H9 (cell line): ENCODE measurements at regions not wholly inside any gene's neighbourhood (a gene's known extent, or its start where the extent isn't known, plus 50 kb on each side); places are given as distances from the start of the nearest gene placed in this dataset.

ENCODE experiments used
- DNase-seq: peaks from one replicate; pipeline ENCODE4 v3.0.0-alpha.2; 2017
- H2AFZ ChIP-seq: one replicate; pipeline ENCODE4 v1.6.1; 2013; ENCODE audit warnings: mild to moderate bottlenecking, low read length, control low read depth, moderate library complexity
- H2AK5ac ChIP-seq: 2 replicates; pipeline ENCODE4 v1.6.1; 2013; ENCODE audit warnings: low read length, control low read depth, mixed read lengths; ENCODE audit not compliant: insufficient read length
- H2BK120ac ChIP-seq: one replicate; pipeline ENCODE4 v1.6.1; 2013; ENCODE audit warnings: low read depth, mild to moderate bottlenecking, low read length, control low read depth, inconsistent platforms; ENCODE audit not compliant: poor library complexity, severe bottlenecking
- H2BK12ac ChIP-seq: 2 replicates; pipeline ENCODE4 v1.6.1; 2013; ENCODE audit warnings: low read length, control low read depth, mixed read lengths, low read depth; ENCODE audit not compliant: insufficient read length
- H2BK15ac ChIP-seq: 2 replicates; pipeline ENCODE4 v1.6.1; 2013; ENCODE audit warnings: low read depth, low read length, control low read depth
- H2BK20ac ChIP-seq: one replicate; pipeline ENCODE4 v1.6.1; 2013; ENCODE audit warnings: low read depth, mild to moderate bottlenecking, low read length, control low read depth, inconsistent platforms; ENCODE audit not compliant: poor library complexity, severe bottlenecking
- H2BK5ac ChIP-seq: 2 replicates; pipeline ENCODE4 v1.6.1; 2013; ENCODE audit warnings: low read length, control low read depth, mixed read lengths; ENCODE audit not compliant: insufficient read length
- H3K14ac ChIP-seq: 2 replicates; pipeline ENCODE4 v1.6.1; 2013; ENCODE audit warnings: low read length, control low read depth; ENCODE audit not compliant: insufficient read depth
- H3K18ac ChIP-seq: 2 replicates; pipeline ENCODE4 v1.6.1; 2013; ENCODE audit warnings: low read depth, mild to moderate bottlenecking, mixed read lengths, low read length, control low read depth; ENCODE audit not compliant: insufficient read length
- H3K23ac ChIP-seq: 2 replicates; pipeline ENCODE4 v1.6.1; 2013; ENCODE audit warnings: low read length, control low read depth, mixed read lengths, low read depth; ENCODE audit not compliant: insufficient read length
- H3K23me2 ChIP-seq: 2 replicates; pipeline ENCODE4 v1.6.1; 2013; ENCODE audit warnings: low read depth, mild to moderate bottlenecking, mixed read lengths, low read length, control low read depth; ENCODE audit not compliant: insufficient read length, poor library complexity, severe bottlenecking
- H3K27ac ChIP-seq: 2 replicates; pipeline ENCODE4 v1.5.1; 2013; ENCODE audit warnings: low read length, control low read depth, mixed read lengths, low read depth; ENCODE audit not compliant: insufficient read length
- H3K27me3 ChIP-seq: 2 replicates; pipeline ENCODE4 v1.6.1; 2013; ENCODE audit warnings: low read length, control low read depth, inconsistent platforms; ENCODE audit not compliant: insufficient read depth
- H3K4ac ChIP-seq: 2 replicates; pipeline ENCODE4 v1.6.1; 2013; ENCODE audit warnings: low read depth, mild to moderate bottlenecking, control low read depth, inconsistent platforms, low read length, moderate library complexity
- H3K4me1 ChIP-seq: 2 replicates; pipeline ENCODE4 v1.6.1; 2013; ENCODE audit warnings: low read length, control low read depth, inconsistent platforms; ENCODE audit not compliant: insufficient read depth
- H3K4me2 ChIP-seq: 2 replicates; pipeline ENCODE4 v1.6.1; 2013; ENCODE audit warnings: low read length, control low read depth, mixed read lengths; ENCODE audit not compliant: insufficient read length, insufficient read depth
- H3K56ac ChIP-seq: 2 replicates; pipeline ENCODE4 v1.6.1; 2013; ENCODE audit warnings: low read depth, mild to moderate bottlenecking, mixed read lengths, low read length, control low read depth; ENCODE audit not compliant: insufficient read length
- H3K79me1 ChIP-seq: 2 replicates; pipeline ENCODE4 v1.6.1; 2013; ENCODE audit warnings: low read depth, mild to moderate bottlenecking, moderate library complexity, low read length, control low read depth, inconsistent platforms; ENCODE audit not compliant: insufficient read depth, poor library complexity, severe bottlenecking
- H3K79me2 ChIP-seq: 2 replicates; pipeline ENCODE4 v1.6.1; 2013; ENCODE audit warnings: low read length, control low read depth, inconsistent platforms; ENCODE audit not compliant: insufficient read depth
- H3K9ac ChIP-seq: 2 replicates; pipeline ENCODE4 v1.6.1; 2013; ENCODE audit warnings: low read length, control low read depth, mixed read lengths; ENCODE audit not compliant: insufficient read length; ENCODE audit errors: extremely low read depth
- H3K9me3 ChIP-seq: one replicate; pipeline ENCODE4 v1.6.1; 2013; ENCODE audit warnings: low read depth, low read length, inconsistent platforms; ENCODE audit not compliant: control insufficient read depth
- H3T11ph ChIP-seq: one replicate; pipeline ENCODE4 v1.6.1; 2013; ENCODE audit warnings: mild to moderate bottlenecking, low read length, control low read depth, inconsistent platforms
- H4K20me1 ChIP-seq: one replicate; pipeline ENCODE4 v1.6.1; 2013; ENCODE audit not compliant: control insufficient read depth, insufficient read length, insufficient read depth
- H4K5ac ChIP-seq: 2 replicates; pipeline ENCODE4 v1.6.1; 2013; ENCODE audit warnings: low read depth, mild to moderate bottlenecking, mixed read lengths, low read length, control low read depth; ENCODE audit not compliant: insufficient read length
- H4K8ac ChIP-seq: replicated peaks from 2 replicates; pipeline ENCODE4 v1.6.1; 2013; ENCODE audit warnings: low read length, control low read depth, mixed read lengths, low read depth; ENCODE audit not compliant: insufficient read length
- H4K91ac ChIP-seq: 2 replicates; pipeline ENCODE4 v1.6.1; 2013; ENCODE audit warnings: low read depth, mild to moderate bottlenecking, moderate library complexity, mixed read lengths, low read length, control low read depth; ENCODE audit not compliant: insufficient read length
- H3K27ac Mint-ChIP-seq, 3 experiments: 2 replicates in 2 of 3; 3 replicates in 1 of 3; pipeline ENCODE4 v1.8.0; 2020 to 2021; ENCODE audit warnings: mixed read lengths in 3 of 3, mild to moderate bottlenecking in 1 of 3, moderate library complexity in 1 of 3
- H3K27me3 Mint-ChIP-seq: 2 replicates; pipeline ENCODE4 v1.8.0; 2021; ENCODE audit warnings: low read depth, mild to moderate bottlenecking, moderate library complexity, mixed read lengths
- H3K36me3 Mint-ChIP-seq, 3 experiments: 2 replicates in 2 of 3; 3 replicates in 1 of 3; pipeline ENCODE4 v1.8.0; 2020 to 2021; ENCODE audit warnings: low read depth in 3 of 3, mixed read lengths in 3 of 3; ENCODE audit not compliant: insufficient read depth in 1 of 3
- H3K4me1 Mint-ChIP-seq, 2 experiments: 2 replicates each; pipeline ENCODE4 v1.8.0; 2020; ENCODE audit warnings: mixed read lengths in 2 of 2
- H3K4me3 Mint-ChIP-seq, 2 experiments: 2 replicates in 1 of 2; 3 replicates in 1 of 2; pipeline ENCODE4 v1.8.0; 2020 to 2021; ENCODE audit warnings: mild to moderate bottlenecking in 2 of 2, mixed read lengths in 2 of 2, moderate library complexity in 1 of 2
- H3K9me3 Mint-ChIP-seq, 2 experiments: 2 replicates in 1 of 2; 3 replicates in 1 of 2; pipeline ENCODE4 v1.8.0; 2020; ENCODE audit warnings: mild to moderate bottlenecking in 2 of 2, mixed read lengths in 2 of 2, moderate library complexity in 1 of 2
- WGBS: extraction: QIAGEN DNeasy Blood & Tissue Kit; methylation state at CpG from one replicate; pipeline ENCODE4 v1.1.7; 2013; ENCODE audit warnings: missing lambda C conversion rate, low lambda C conversion rate, mixed read lengths; ENCODE audit not compliant: insufficient read length; ENCODE audit errors: extremely low coverage; 5-methylcytosine and 5-hydroxymethylcytosine counted together
- TF ChIP-seq, protein P1 (sequence below): fragments of 200-600 bp; sonication (generic); conservative IDR thresholded peaks from 3 replicates; pipeline ENCODE4 v1.8.0; 2021; ENCODE audit warnings: antibody characterized with exemption, mild to moderate bottlenecking

DNA sequence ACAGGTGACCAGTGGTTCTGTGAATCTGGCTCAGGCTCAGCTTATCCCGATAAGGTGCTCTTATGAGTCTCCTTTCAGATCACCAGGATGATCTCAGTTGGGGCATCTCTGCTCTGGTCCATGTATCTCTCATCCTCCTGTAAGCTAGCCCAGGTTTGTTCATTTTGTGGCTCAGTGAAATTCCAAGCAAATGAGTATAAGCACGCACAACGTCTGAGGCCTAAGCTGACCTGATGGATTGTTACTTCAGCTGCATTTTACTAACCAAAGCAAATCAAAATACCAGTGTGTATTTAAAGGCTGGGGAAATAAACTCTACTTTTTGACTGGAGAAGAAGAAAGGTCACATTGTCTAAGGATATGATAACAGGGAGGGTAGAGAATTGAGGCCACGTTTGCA lies 551.0 kb upstream of the BTBD3 start:
- no peak overlapping the region for H2BK15ac ChIP-seq
- peaks cover 0 to 9% (median 5%) of the 10 kb centered on the region in 3 experiments; a peak in 4 of 7 replicates for H3K36me3 Mint-ChIP-seq
- no peaks in the 10 kb centered on the region for H4K20me1 ChIP-seq
- no peak overlapping the region for H2BK12ac ChIP-seq
- H3K14ac ChIP-seq = no peak overlapping the region
- no CpG with 5 or more reads among the region's 4 CpGs for WGBS
- H4K8ac ChIP-seq = no peak overlapping the region
- H3K23me2 ChIP-seq = no peaks in the 10 kb centered on the region
- no peaks in the 10 kb centered on the region for H3K27me3 ChIP-seq
- H2AFZ ChIP-seq = no peak overlapping the region
- no peak overlapping the region for H4K5ac ChIP-seq
- peaks cover 5 to 8% of the 10 kb centered on the region in 2 experiments for H3K4me1 Mint-ChIP-seq
- no peak overlapping the region for H2BK5ac ChIP-seq
- H3K27me3 Mint-ChIP-seq = no peaks in the 10 kb centered on the region
- no peak overlapping the region for H3K9ac ChIP-seq
- H3K79me2 ChIP-seq = no peaks in the 10 kb centered on the region
- no peak overlapping the region for H2BK20ac ChIP-seq
- H4K91ac ChIP-seq = no peak overlapping the region
- no peak overlapping the region for H3T11ph ChIP-seq
- H3K56ac ChIP-seq = no peak overlapping the region
- no peak overlapping the region for H3K27ac Mint-ChIP-seq
- H3K9me3 Mint-ChIP-seq = peaks cover 2 to 4% of the 10 kb centered on the region in 2 experiments; a peak in 2 of 5 replicates
- TF ChIP-seq, protein P1, sequence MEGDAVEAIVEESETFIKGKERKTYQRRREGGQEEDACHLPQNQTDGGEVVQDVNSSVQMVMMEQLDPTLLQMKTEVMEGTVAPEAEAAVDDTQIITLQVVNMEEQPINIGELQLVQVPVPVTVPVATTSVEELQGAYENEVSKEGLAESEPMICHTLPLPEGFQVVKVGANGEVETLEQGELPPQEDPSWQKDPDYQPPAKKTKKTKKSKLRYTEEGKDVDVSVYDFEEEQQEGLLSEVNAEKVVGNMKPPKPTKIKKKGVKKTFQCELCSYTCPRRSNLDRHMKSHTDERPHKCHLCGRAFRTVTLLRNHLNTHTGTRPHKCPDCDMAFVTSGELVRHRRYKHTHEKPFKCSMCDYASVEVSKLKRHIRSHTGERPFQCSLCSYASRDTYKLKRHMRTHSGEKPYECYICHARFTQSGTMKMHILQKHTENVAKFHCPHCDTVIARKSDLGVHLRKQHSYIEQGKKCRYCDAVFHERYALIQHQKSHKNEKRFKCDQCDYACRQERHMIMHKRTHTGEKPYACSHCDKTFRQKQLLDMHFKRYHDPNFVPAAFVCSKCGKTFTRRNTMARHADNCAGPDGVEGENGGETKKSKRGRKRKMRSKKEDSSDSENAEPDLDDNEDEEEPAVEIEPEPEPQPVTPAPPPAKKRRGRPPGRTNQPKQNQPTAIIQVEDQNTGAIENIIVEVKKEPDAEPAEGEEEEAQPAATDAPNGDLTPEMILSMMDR = no peak
- H3K4ac ChIP-seq = no peak overlapping the region
- H3K27ac ChIP-seq = no peak overlapping the region
- no peak for DNase-seq
- no peak overlapping the region for H2BK120ac ChIP-seq
- no peaks in the 10 kb centered on the region for H3K4me1 ChIP-seq
- H3K23ac ChIP-seq = no peak overlapping the region
- no peak overlapping the region for H3K4me3 Mint-ChIP-seq
- H3K79me1 ChIP-seq = no peaks in the 10 kb centered on the region
- no peak overlapping the region for H2AK5ac ChIP-seq
- H3K18ac ChIP-seq = no peak overlapping the region
- H3K4me2 ChIP-seq = no peak overlapping the region
- no peaks in the 10 kb centered on the region for H3K9me3 ChIP-seq
